Upper lobe of right lung (tissue), 1 donor: ENCODE measurements at regions not wholly inside any gene's neighbourhood (a gene's known extent, or its start where the extent isn't known, plus 50 kb on each side); places are given as distances from the start of the nearest gene placed in this dataset.

Source experiments
- ATAC-seq: fragments of 200-7000 bp; cut with Tn5 transposase; one replicate; pipeline ENCODE4 v1.9.1; 2020; ENCODE audit warnings: mild to moderate bottlenecking, moderate library complexity
- DNase-seq: peaks from one replicate; pipeline ENCODE4 v3.0.0-alpha.2; 2020
- H3K27ac ChIP-seq: fragments of 200-600 bp; one replicate; pipeline ENCODE4 v1.8.0; 2022
- H3K27me3 ChIP-seq: fragments of 200-600 bp; one replicate; pipeline ENCODE4 v1.8.0; 2022; ENCODE audit warnings: mild to moderate bottlenecking
- H3K36me3 ChIP-seq: fragments of 200-600 bp; one replicate; pipeline ENCODE4 v1.8.0; 2022
- H3K4me1 ChIP-seq: fragments of 200-600 bp; one replicate; pipeline ENCODE4 v1.8.0; 2022
- H3K4me3 ChIP-seq: fragments of 200-600 bp; one replicate; pipeline ENCODE4 v1.8.0; 2022; ENCODE audit warnings: mild to moderate bottlenecking
- H3K9me3 ChIP-seq: fragments of 200-600 bp; one replicate; pipeline ENCODE4 v1.8.0; 2022
- intact Hi-C: fragments of 100-400 bp; cut with DNase I; formaldehyde crosslinking; loops from one replicate; pipeline ENCODE4 v1.11.0; 2022
- TF ChIP-seq, protein P1 (sequence below): fragments of 200-600 bp; IDR thresholded peaks from one replicate; pipeline ENCODE4 v1.8.0; 2022; ENCODE audit warnings: antibody characterized with exemption
- donor health status: DM: no; HTN: yes; CAD: no; lungs with severe emphysema.

DNA sequence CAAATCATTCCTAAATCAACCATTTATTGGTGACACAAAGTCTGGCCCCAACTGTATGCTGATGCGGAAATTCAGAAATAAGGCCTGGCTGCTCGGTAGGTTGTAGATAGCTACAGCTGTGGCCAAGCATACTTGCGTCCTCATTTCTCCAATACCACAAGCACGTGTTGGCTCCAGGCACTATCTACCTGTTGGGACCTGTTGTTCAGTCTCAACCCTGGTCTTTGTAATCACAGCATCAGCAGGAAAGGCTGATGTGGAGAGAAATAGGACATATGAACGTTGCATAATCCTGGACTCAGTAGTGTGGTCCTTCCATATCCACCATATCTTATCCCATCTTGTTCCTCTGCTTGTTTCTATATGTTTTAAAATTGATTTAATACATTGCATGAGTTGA lies 212.6 kb downstream of the PMAIP1 start:
- Histone ChIP-seq H3K9me3 (no peaks in the 10 kb centered on the region), H3K27me3 (no peaks in the 10 kb centered on the region), H3K27ac (no peak overlapping the region), H3K4me3 (no peak overlapping the region), H3K4me1 (no peaks in the 10 kb centered on the region), H3K36me3 (no peaks in the 10 kb centered on the region)
- ATAC-seq (no peak), DNase-seq (no peak)
- TF ChIP-seq, protein P1, sequence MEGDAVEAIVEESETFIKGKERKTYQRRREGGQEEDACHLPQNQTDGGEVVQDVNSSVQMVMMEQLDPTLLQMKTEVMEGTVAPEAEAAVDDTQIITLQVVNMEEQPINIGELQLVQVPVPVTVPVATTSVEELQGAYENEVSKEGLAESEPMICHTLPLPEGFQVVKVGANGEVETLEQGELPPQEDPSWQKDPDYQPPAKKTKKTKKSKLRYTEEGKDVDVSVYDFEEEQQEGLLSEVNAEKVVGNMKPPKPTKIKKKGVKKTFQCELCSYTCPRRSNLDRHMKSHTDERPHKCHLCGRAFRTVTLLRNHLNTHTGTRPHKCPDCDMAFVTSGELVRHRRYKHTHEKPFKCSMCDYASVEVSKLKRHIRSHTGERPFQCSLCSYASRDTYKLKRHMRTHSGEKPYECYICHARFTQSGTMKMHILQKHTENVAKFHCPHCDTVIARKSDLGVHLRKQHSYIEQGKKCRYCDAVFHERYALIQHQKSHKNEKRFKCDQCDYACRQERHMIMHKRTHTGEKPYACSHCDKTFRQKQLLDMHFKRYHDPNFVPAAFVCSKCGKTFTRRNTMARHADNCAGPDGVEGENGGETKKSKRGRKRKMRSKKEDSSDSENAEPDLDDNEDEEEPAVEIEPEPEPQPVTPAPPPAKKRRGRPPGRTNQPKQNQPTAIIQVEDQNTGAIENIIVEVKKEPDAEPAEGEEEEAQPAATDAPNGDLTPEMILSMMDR = no peak
- intact Hi-C loops = no loop called here

DNA sequence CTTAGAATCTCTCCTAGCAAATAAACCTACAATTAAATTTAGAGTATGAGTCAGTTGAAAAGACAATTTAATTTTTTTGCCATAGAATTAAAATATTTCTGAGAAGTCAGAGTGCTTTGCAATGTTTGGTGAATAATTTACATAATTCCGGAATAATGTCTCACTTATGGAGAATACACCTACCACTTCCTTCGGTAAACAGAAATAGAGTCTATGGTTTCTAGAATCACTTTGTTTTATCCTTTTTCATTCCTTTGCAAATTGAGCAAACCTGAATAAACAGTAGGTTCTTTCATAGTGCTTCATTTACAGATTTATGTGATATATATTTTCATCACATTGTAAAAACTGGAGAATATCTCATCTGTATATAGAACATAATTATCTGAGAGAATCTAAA lies 211.7 kb downstream of the PMAIP1 start:
- Histone ChIP-seq H3K27me3 (no peaks in the 10 kb centered on the region), H3K4me3 (no peak overlapping the region), H3K9me3 (no peaks in the 10 kb centered on the region), H3K27ac (no peak overlapping the region), H3K4me1 (no peaks in the 10 kb centered on the region), H3K36me3 (no peaks in the 10 kb centered on the region)
- intact Hi-C loops = no loop called here
- DNase-seq = no peak
- no peak for ATAC-seq
- TF ChIP-seq, protein P1 = no peak

DNA sequence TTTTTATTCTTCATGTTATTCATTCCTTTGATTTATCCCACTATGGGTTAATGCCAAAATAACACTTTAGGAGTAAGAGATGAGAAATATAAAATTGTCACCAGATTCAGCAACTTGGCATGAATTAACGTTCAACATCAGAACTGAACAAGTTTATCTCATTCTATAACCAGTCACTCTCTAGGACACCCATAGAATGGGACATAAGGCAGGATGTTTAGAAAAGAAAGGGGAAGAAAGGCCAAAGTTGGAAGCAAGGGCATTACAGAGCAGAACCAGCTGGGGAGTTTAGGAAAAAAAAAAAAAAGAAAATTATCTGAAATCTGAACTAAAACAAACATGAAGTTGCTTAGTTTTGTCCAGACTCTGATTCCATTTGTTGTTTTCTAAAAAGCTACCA lies 211.0 kb downstream of the PMAIP1 start:
- no peaks in the 10 kb centered on the region for H3K9me3 ChIP-seq
- no peak overlapping the region for H3K27ac ChIP-seq
- no peaks in the 10 kb centered on the region for H3K36me3 ChIP-seq
- H3K4me3 ChIP-seq = no peak overlapping the region
- TF ChIP-seq, protein P1 = no peak
- DNase-seq = no peak
- H3K4me1 ChIP-seq = no peaks in the 10 kb centered on the region
- H3K27me3 ChIP-seq = no peaks in the 10 kb centered on the region
- intact Hi-C loops = no loop called here
- ATAC-seq = no peak

DNA sequence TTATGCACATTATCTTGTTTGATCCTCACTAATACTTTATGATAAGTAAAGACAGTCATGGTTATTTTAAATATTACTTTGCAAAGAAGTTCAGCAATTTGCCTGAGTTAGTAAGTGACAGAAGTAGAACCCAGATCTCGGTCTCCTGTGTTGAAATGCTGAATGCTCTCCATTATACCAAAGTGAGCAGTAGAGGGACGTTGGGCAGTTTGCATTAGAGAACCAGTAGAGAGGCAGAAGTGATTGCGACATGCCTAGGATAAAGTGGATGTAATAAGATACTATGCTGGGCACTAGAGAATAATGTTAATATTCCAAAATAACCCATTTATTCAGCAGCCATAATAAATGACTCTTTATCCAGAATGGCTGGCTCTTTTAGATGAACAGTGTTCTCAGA lies 201.0 kb downstream of the PMAIP1 start:
- Histone ChIP-seq H3K27ac (no peak overlapping the region), H3K4me3 (no peak overlapping the region), H3K36me3 (no peaks in the 10 kb centered on the region), H3K4me1 (no peaks in the 10 kb centered on the region), H3K9me3 (no peaks in the 10 kb centered on the region), H3K27me3 (no peaks in the 10 kb centered on the region)
- ATAC-seq = peak; percentile 39
- intact Hi-C loops = no loop called here
- DNase-seq = no peak
- TF ChIP-seq, protein P1 = no peak

DNA sequence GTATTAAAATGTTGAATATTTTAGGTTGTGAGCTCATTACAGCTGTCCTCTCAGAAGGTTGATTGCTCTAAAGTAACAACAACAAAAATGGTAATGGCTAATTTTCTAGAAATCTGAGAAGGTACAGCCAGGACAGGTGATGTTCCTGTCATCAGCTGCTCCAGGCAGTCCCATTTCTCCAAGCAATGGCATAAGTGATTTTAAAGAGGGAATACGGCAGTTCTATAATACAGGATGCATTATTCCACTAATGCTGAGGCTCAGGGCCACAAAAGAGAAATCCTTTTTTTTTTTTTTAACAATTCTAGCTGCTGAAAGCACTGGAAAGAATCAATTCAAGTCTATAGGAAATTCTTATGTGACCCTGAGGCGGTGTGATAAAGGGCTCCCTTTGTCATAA lies 199.9 kb downstream of the PMAIP1 start:
- TF ChIP-seq, protein P1 = no peak
- H3K27ac ChIP-seq = no peak overlapping the region
- H3K4me1 ChIP-seq = no peaks in the 10 kb centered on the region
- H3K36me3 ChIP-seq = no peaks in the 10 kb centered on the region
- no peaks in the 10 kb centered on the region for H3K27me3 ChIP-seq
- DNase-seq (no peak), ATAC-seq (no peak)
- H3K9me3 ChIP-seq = no peaks in the 10 kb centered on the region
- H3K4me3 ChIP-seq = no peak overlapping the region
- intact Hi-C loops = no loop called here

DNA sequence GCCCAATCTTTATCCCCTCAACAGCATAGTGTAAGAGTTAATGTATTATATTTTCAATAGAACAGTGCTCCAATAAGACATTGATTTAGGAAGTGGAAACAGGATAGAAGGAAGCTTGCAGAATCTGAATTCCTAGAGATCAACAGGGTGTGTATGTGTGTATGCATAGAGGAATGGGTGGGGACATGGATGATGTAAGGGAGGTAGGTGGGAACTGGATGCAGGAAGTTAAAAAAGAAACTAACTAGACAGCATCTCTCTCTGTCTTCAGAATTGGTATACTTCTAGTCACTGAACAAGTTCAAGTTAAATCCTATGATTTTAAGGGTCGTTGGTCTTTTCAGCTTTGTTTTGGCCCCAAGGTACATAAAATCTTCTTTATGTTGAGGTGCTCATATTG lies 196.6 kb downstream of the PMAIP1 start:
- Histone ChIP-seq H3K4me3 (no peak overlapping the region), H3K36me3 (no peaks in the 10 kb centered on the region), H3K9me3 (no peaks in the 10 kb centered on the region), H3K27ac (no peak overlapping the region), H3K27me3 (no peaks in the 10 kb centered on the region), H3K4me1 (no peaks in the 10 kb centered on the region)
- TF ChIP-seq, protein P1 = no peak
- DNase-seq = no peak
- intact Hi-C loops = no loop called here
- peak; percentile 23 for ATAC-seq
